LNCaP clone FGC (cell line): ENCODE measurements at regions not wholly inside any gene's neighbourhood (a gene's known extent, or its start where the extent isn't known, plus 50 kb on each side); places are given as distances from the start of the nearest gene placed in this dataset.

ENCODE experiments used
- DNase-seq: peaks from one replicate; pipeline ENCODE4 v3.0.0-alpha.2; 2011; ENCODE audit warnings: low read depth
- H3K4me3 ChIP-seq: 2 replicates; pipeline ENCODE4 v1.5.1; 2011; ENCODE audit warnings: mild to moderate bottlenecking, low read depth, low read length, control low read depth
- TF ChIP-seq, protein P1 (sequence below): IDR thresholded peaks from 2 replicates; pipeline ENCODE4 v1.5.1; 2012; ENCODE audit warnings: mild to moderate bottlenecking; ENCODE audit not compliant: control insufficient read depth, insufficient read depth; ENCODE audit errors: extremely low read depth

DNA sequence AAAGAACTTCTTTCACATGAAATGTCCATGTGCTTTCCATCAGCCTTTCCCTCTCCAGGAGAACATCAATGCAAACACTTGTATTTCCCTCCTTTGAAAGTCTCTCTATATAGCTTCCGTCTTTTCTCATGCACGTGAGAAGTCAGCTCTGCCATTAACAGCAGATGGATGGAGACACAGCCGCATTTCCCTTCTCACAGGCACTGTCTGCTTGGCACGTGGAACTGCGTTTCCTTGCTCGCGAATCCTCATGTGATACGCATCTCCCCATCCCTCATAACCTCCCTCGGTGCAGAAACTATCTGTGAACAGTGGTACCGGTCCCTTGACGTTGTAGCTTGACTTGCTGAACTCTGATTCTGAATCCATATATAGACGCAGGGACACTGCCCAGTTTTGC is 717.0 kb upstream of the RBFOX1 start:
- TF ChIP-seq, protein P1, sequence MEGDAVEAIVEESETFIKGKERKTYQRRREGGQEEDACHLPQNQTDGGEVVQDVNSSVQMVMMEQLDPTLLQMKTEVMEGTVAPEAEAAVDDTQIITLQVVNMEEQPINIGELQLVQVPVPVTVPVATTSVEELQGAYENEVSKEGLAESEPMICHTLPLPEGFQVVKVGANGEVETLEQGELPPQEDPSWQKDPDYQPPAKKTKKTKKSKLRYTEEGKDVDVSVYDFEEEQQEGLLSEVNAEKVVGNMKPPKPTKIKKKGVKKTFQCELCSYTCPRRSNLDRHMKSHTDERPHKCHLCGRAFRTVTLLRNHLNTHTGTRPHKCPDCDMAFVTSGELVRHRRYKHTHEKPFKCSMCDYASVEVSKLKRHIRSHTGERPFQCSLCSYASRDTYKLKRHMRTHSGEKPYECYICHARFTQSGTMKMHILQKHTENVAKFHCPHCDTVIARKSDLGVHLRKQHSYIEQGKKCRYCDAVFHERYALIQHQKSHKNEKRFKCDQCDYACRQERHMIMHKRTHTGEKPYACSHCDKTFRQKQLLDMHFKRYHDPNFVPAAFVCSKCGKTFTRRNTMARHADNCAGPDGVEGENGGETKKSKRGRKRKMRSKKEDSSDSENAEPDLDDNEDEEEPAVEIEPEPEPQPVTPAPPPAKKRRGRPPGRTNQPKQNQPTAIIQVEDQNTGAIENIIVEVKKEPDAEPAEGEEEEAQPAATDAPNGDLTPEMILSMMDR: no peak
- DNase-seq: no peak
- no peak overlapping the region for H3K4me3 ChIP-seq

- no peak for DNase-seq
- no peak overlapping the region for H3K4me3 ChIP-seq
- TF ChIP-seq, protein P1: 0 out of 2 replicates have a peak, but pooled peaks have one; percentile 9
These were observed 721.1 kb upstream of the RBFOX1 start for GRCh38 chr16:6611535-6611934.

DNA sequence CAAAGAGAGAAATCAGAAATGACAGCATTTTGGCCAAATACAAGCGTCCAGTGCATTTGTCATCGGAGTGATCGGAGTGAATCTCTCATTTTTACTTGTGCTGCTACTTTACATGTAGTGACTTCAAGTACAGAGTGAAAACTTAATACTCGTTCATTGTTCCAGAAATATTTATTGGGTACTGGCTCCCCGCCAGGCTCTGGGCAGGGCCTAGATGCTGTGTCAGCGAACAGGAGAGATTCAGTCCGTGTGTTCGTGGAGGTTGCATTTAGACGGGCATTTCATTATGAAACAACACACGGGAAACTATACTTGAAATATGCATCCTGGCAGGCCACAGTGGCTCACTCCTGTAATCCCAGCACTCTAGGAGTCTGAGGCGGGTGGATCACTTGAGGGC is 727.2 kb upstream of the RBFOX1 start:
- TF ChIP-seq, protein P1: no peak

GRCh38 chr16:6603780-6604325 is 728.8 kb upstream of the RBFOX1 start:
- no peak overlapping the region for H3K4me3 ChIP-seq
- no peak for DNase-seq
- TF ChIP-seq, protein P1: no peak

More for the DNA sequence above, 727.2 kb upstream of the RBFOX1 start:
- H3K4me3 ChIP-seq: no peak overlapping the region; the same call in 1 of the 2 replicates
- peak; percentile 79 for DNase-seq

- H3K4me3 ChIP-seq: no peak overlapping the region
- DNase-seq: peak; percentile 48
- TF ChIP-seq, protein P1: no peak
These were observed 730.2 kb upstream of the RBFOX1 start for GRCh38 chr16:6602405-6602804.

GRCh38 chr16:6600167-6600566 is 732.5 kb upstream of the RBFOX1 start:
- DNase-seq: no peak
- no peak overlapping the region for H3K4me3 ChIP-seq
- TF ChIP-seq, protein P1: no peak

DNA sequence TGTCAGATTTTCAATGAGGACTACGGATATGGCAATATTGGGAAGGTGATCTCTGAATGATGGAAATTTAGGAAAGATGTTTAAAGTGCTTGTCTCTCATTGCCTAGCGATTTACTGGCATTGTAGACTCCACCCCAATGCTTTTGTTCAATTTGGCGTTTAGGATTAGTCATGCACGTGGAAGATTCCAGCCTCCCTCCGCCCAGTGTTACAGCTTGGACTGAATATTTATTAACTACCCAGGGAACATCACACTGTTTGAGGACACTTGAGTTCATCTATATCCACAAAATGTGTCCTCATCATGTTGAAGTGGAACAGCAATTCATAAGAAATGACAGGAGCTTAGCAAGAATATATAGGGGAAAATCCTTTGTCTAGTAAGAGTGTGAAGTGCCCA is 738.8 kb upstream of the RBFOX1 start:
- no peak overlapping the region for H3K4me3 ChIP-seq
- TF ChIP-seq, protein P1: no peak
- DNase-seq: no peak
